ENCODE measurements at regions not wholly inside any gene's neighbourhood (a gene's known extent, or its start where the extent isn't known, plus 50 kb on each side); places are given as distances from the start of the nearest gene placed in this dataset.
A peak's percentile ranks its signal among the peaks of the same experiment; 100 is the strongest.

- no peak for TF ChIP-seq CTCF (conservative IDR thresholded peaks at IDR 0.05; ENCODE audit: low read depth in 2 of 2)
- TF ChIP-seq ZNF331 (CRISPR knock-in tag; IDR thresholded peaks at IDR 0.05; ENCODE audit: low read depth), result peak; percentile 7; the same call in 1 of the 2 replicates
- TF ChIP-seq ZNF114 (CRISPR knock-in tag; IDR thresholded peaks at IDR 0.05), result peak; percentile 72; the same call in 1 of the 2 replicates
- peak; percentile 49; the same call in 1 of the 2 replicates for TF ChIP-seq NANOG (IDR thresholded peaks at IDR 0.05; ENCODE audit: borderline replicate concordance)
These were observed 230.6 kb upstream of the LRATD1 start (continued) for GRCh38 chr2:14401873-14402272.

- H3K79me2 ChIP-seq (replicated peaks; ENCODE audit: insufficient read depth), result no peaks in the 10 kb centered on the region
- Mint-ChIP-seq H3K36me3 (ENCODE audit: low read depth) (peaks cover 7% of the 10 kb centered on the region; the same call in 1 of the 3 replicates), H3K9me3 (peaks cover 25% of the 10 kb centered on the region; the same call in 2 of the 3 replicates), H3K4me1 (no peaks in the 10 kb centered on the region), H3K27ac (no peak overlapping the region), H3K4me3 (no peak overlapping the region), H3K27me3 (ENCODE audit: insufficient read depth, low read depth, poor library complexity) (peaks cover 4% of the 10 kb centered on the region)
- H3K9me2 ChIP-seq (ENCODE audit: insufficient read depth), result no peaks in the 10 kb centered on the region; the same call in 1 of the 2 replicates
- no peak overlapping the region for H3K4me3 ChIP-seq
- no peak overlapping the region for H3K4me2 ChIP-seq
- H3K36me3 ChIP-seq (ENCODE audit: insufficient read depth), result 0 out of 2 replicates have a peak, but pooled peaks cover 3% of the 10 kb centered on the region
- no peaks in the 10 kb centered on the region for H4K20me1 ChIP-seq (replicated peaks; ENCODE audit: insufficient read depth)
- H2AFZ ChIP-seq, result no peak overlapping the region
- TF ChIP-seq ETS1 (IDR thresholded peaks at IDR 0.05) (no peak), NANOG (IDR thresholded peaks at IDR 0.05; ENCODE audit: borderline replicate concordance) (no peak), CTCF (conservative IDR thresholded peaks at IDR 0.05; ENCODE audit: low read depth in 2 of 2) (no peak), EZH2 (IDR thresholded peaks at IDR 0.05; ENCODE audit: low read depth, unreplicated experiment) (no peak), ZNF114 (CRISPR knock-in tag; IDR thresholded peaks at IDR 0.05) (no peak), ZNF331 (CRISPR knock-in tag; IDR thresholded peaks at IDR 0.05; ENCODE audit: low read depth) (no peak)
- TF ChIP-seq, protein P1, sequence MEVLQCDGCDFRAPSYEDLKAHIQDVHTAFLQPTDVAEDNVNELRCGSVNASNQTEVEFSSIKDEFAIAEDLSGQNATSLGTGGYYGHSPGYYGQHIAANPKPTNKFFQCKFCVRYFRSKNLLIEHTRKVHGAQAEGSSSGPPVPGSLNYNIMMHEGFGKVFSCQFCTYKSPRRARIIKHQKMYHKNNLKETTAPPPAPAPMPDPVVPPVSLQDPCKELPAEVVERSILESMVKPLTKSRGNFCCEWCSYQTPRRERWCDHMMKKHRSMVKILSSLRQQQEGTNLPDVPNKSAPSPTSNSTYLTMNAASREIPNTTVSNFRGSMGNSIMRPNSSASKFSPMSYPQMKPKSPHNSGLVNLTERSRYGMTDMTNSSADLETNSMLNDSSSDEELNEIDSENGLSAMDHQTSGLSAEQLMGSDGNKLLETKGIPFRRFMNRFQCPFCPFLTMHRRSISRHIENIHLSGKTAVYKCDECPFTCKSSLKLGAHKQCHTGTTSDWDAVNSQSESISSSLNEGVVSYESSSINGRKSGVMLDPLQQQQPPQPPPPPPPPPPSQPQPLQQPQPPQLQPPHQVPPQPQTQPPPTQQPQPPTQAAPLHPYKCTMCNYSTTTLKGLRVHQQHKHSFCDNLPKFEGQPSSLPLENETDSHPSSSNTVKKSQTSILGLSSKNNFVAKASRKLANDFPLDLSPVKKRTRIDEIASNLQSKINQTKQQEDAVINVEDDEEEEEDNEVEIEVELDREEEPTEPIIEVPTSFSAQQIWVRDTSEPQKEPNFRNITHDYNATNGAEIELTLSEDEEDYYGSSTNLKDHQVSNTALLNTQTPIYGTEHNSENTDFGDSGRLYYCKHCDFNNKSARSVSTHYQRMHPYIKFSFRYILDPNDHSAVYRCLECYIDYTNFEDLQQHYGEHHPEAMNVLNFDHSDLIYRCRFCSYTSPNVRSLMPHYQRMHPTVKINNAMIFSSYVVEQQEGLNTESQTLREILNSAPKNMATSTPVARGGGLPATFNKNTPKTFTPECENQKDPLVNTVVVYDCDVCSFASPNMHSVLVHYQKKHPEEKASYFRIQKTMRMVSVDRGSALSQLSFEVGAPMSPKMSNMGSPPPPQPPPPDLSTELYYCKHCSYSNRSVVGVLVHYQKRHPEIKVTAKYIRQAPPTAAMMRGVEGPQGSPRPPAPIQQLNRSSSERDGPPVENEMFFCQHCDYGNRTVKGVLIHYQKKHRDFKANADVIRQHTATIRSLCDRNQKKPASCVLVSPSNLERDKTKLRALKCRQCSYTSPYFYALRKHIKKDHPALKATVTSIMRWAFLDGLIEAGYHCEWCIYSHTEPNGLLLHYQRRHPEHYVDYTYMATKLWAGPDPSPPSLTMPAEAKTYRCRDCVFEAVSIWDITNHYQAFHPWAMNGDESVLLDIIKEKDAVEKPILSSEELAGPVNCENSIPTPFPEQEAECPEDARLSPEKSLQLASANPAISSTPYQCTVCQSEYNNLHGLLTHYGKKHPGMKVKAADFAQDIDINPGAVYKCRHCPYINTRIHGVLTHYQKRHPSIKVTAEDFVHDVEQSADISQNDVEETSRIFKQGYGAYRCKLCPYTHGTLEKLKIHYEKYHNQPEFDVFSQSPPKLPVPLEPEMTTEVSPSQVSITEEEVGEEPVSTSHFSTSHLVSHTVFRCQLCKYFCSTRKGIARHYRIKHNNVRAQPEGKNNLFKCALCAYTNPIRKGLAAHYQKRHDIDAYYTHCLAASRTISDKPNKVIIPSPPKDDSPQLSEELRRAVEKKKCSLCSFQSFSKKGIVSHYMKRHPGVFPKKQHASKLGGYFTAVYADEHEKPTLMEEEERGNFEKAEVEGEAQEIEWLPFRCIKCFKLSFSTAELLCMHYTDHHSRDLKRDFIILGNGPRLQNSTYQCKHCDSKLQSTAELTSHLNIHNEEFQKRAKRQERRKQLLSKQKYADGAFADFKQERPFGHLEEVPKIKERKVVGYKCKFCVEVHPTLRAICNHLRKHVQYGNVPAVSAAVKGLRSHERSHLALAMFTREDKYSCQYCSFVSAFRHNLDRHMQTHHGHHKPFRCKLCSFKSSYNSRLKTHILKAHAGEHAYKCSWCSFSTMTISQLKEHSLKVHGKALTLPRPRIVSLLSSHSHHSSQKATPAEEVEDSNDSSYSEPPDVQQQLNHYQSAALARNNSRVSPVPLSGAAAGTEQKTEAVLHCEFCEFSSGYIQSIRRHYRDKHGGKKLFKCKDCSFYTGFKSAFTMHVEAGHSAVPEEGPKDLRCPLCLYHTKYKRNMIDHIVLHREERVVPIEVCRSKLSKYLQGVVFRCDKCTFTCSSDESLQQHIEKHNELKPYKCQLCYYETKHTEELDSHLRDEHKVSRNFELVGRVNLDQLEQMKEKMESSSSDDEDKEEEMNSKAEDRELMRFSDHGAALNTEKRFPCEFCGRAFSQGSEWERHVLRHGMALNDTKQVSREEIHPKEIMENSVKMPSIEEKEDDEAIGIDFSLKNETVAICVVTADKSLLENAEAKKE (CRISPR knock-in tag; IDR thresholded peaks at IDR 0.05), result no peak
- no peaks in the 10 kb centered on the region for H3K27me3 ChIP-seq (ENCODE audit: insufficient read depth)
- H3K27ac ChIP-seq (ENCODE audit: low read depth), result no peak overlapping the region
- DNase-seq (ENCODE audit: low spot score), result no peak
- H3K4me1 ChIP-seq (ENCODE audit: insufficient read depth), result no peaks in the 10 kb centered on the region
- no peaks in the 10 kb centered on the region for H3F3A ChIP-seq (replicated peaks; ENCODE audit: low read depth)
- ATAC-seq, result no peak
These were observed 223.8 kb upstream of the LRATD1 start for GRCh38 chr2:14408695-14409094.
